HL-60/S4 (cell line): ENCODE measurements at regions not wholly inside any gene's neighbourhood (a gene's known extent, or its start where the extent isn't known, plus 50 kb on each side); places are given as distances from the start of the nearest gene placed in this dataset.

Experiments used
- in situ Hi-C: fragments of 300-500 bp; cut with MboI; formaldehyde crosslinking; loops from 2 replicates; pipeline ENCODE4 v1.14.3; 2022; ENCODE audit warnings: low sequenced_read_pairs

DNA sequence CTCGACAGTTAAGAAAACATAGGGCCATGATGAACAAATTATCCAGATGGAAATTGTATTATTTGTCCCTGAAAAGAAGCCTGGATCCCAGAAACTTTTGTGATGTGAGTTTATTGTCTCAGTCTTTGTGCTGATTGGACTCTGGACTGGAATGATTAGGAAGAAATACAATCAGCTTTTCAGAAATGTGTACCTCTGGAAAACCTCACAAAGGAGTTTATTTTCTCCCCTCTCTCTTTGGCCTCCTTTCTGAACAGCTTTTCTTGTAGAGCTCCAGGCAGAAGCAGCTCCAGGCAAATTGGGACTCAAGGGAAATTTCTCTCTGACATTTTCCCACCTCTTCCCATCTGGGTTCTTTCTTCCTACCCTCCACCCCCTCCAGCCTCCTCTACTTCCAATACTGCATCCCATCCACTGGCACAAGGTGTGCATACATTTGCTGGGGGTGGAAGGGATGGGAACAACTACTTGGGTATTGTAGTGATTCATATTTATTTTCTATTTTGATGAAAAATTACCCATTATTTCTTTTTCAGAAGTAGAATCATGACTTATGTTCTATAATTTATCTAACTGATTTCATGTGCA lies 119.7 kb downstream of the CD47 start:
- in situ Hi-C loops = no loop called here

GRCh38 chr3:107969994-107970819 lies 120.6 kb downstream of the CD47 start:
- in situ Hi-C loops = no loop called here

DNA sequence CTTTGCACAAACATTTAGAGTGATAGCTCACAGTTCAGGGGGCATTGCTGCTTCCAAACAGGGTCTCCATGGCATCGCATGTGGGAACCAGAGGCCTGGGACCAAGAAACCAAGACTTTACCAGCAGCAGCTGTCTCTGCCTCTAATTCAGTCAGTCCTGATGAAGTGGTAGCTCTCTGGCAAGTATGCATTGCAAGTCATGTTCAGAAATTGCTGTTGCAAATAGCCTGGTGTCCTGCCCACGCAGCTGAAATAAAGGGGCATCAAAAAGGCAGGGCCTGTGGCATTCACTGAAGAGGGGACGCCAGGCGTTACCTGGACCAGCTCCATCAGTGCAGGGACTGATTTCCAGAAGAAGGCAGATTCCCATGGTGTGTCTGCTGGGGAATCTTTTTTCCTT lies 121.3 kb downstream of the CD47 start:
- in situ Hi-C loops = no loop called here

- in situ Hi-C loops = no loop called here
Observed at GRCh38 chr3:107966276-107966675, 124.6 kb downstream of the CD47 start.

DNA sequence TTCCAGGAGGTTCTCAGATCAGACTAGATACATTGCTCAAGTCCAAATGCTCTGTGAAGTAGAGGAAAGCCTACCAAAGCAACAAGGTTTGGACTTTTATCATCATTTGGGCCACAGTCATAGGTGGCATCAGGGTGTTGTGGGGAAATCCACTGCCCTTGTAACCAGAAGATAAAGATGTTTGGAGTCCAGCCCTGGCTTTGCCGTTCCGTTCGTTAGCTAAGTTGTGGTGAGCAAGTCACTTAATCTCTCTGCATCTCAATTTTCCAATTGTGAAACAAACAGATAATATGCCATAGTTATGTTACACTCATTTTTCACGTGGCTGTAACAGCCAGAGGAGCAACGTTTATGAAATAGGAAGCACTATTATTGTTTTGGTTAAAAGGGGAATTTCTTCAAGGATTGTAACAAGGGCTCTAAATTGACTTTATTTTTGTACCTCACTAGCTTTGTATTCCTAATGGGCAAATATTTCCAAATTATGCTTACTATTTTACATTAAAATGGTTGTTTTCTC lies 125.6 kb downstream of the CD47 start:
- in situ Hi-C loops = no loop called here

DNA sequence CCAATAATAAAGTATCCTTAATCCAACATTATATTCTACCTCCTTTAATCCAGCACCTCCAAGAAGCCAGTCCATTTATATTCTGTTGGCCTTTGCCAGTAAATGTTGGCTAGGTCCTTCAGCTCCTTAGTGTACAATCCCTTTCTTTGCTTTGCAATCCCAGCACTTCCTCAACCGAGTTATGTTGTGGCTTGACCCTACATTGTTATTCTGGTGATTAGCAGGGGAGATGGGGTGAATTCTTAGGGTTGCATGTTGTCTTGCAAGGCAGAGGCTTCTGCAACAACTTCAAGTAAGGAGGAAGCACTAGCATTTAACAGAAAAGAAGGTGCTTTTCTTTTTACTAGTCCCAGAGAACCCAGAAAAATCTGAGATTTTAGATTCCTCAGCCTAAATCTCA lies 127.2 kb downstream of the CD47 start:
- in situ Hi-C loops = no loop called here

DNA sequence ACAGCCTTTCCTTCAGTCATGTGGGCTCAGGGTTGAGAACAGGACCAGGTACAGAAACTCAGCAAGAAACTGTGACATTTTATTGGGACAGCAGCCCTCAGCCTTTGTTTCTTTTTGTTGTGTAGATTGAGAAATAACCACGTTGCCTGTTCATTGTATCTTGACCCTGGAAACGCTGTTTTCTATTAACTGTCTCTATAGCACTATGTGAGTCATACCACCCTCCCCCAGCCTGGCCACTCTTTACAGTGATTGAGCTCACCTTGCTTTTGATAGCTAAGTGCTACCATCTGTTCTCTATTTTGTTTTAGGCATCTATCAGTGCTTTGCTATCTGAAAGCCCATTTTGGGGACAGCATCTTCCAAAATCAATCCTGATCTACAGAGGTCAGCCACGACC lies 127.9 kb downstream of the CD47 start:
- in situ Hi-C loops = no loop called here

DNA sequence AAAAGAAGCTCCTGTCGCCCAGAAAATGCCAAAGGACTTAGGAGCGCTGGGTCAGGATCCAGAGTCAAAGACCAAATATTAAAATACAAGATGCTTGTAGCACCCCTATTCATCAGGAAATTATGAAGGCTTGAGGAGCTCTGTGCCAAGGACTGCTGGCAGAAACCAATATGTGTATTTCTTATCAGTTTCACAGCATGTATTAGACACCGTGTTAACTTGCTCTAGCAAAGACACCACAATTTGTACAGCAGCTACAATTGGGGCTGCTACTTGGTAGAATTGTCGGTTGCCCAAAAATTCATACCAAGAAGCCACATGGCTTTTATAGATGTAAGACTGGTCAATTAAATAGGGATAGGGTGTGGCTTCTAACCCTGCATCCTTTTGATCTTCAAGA lies 128.8 kb downstream of the CD47 start:
- in situ Hi-C loops = no loop called here

DNA sequence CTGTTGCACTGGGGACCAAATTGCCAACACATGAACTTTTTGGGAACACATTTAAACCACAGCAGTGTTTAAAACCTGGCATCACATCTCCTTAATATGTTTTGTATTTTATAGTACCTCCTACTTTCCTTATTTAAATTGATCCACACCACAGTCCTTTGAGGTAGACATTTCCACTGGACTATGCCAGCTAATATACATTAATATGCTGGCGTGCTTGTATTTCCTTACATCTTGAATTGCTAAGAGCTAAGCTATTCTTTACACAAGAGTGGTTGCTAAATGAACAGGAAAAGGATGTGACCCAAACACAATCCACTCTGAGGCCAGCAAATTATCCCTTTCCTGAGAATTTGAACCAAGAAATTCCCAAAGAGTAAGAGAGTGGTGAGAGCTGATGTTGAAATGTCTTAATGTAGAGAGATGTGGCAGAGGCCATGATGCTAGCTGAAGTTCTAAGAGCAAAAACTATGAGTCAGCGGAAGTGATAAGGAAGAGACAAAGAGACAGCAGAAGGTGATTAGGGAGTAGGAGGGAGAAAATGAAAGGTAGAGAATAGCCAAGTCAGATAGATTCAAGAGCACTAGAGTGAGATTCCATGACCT lies 131.2 kb downstream of the CD47 start:
- in situ Hi-C loops = no loop called here

GRCh38 chr3:107958146-107958545 lies 132.7 kb downstream of the CD47 start:
- in situ Hi-C loops = no loop called here

- in situ Hi-C loops = no loop called here
Observed at GRCh38 chr3:107956991-107957900, 133.6 kb downstream of the CD47 start.

GRCh38 chr3:107954845-107955244 lies 136.0 kb downstream of the CD47 start:
- in situ Hi-C loops = no loop called here

- in situ Hi-C loops = no loop called here
Observed at GRCh38 chr3:107953722-107954121, 137.1 kb downstream of the CD47 start.

DNA sequence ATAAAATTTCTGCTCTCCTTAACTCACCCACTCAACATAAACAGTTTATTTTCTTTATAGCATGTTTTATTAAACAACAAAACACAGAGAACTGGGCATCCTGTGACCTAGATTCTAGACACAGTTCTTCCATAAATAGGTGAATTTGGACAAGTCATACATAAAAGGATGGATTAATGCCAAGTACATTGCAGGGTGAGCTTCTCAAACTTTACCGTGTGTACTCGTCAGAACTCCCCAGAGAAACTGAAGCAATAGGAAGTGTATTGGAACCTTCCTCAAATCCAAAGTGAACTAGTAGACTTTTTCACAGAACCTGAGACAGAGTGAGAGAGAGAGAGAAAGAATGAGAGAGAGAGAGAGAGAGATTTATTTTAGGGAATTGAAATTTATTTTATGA lies 139.7 kb downstream of the CD47 start:
- in situ Hi-C loops = no loop called here

- in situ Hi-C loops = no loop called here
Observed at GRCh38 chr3:107950417-107950816, 140.4 kb downstream of the CD47 start.

GRCh38 chr3:107949394-107949970 lies 141.3 kb downstream of the CD47 start:
- in situ Hi-C loops = loop anchor here (25.0 kb wide), 1 partner anchor 463 kb away; no protein-coding TSS in a partner anchor

DNA sequence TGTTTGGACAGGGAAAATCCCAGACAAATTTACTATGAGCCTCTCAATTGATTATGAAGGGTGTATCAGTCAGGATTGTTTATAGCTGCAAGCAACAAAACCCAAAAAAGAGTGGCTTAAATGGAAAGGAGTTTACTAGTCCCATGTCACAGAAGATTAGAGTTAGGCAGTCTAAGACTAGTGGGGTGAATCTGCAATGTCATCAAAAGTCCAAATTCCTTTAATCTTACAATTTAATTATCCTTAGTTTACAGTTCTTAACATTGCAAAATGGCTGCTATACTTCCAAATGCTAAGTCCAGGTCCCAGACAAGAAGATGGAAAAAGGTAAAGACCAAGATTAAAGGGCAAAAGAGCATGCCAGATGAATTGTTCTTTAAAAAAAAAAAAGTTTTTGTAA lies 143.6 kb downstream of the CD47 start:
- in situ Hi-C loops = loop anchor here (25.0 kb wide), 1 partner anchor 465 kb away; no protein-coding TSS in a partner anchor

DNA sequence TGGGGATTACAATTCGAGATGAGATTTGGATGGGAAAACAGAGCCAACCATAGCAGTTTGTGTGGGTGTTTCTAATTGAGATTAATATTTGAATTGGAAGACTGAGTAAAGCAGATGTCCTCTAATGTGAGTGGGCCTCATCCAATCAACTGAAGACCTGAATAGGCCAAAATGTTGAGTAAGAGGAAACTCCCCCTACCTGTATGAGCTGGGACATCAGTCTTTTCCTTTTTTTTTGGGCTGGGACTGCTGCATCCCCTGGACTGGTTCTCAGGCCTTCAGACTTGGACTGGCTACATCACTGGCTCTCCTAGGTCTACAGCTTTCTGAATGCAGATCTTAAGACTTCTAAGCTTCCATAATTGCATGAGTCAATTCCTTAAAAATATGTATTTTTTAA lies 144.1 kb downstream of the CD47 start:
- in situ Hi-C loops = loop anchor here (25.0 kb wide), 1 partner anchor 466 kb away; no protein-coding TSS in a partner anchor

DNA sequence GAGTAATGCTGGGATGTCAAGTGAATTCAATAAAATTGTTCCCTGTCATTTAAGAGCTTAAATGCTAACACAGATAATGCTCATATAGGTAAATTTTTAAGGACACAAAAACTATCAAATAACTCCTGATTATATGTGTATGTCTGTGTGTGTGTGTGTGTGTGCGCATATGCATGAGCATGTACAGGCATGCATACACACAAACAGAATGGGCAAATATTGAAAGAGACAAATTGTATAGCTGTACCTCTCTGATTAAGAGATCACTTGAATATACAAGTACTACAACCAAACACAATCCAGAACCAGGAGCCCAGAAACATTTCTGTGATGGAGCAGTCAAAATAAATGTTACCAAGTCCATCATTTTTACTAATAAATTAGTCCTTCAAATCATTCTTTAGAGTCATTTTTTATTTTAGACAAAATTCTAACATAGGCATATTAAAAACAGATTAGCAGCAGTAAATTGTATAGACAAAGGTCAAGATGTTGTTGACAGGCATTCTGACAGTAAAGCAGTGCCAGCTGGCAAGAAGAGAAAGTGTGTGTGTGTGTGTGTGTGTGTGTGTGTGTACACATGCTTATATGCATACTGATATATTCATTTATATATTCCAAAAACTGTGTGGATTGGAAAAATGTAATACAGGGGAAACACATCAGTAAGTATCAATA lies 145.3 kb downstream of the CD47 start:
- in situ Hi-C loops = loop anchor here (25.0 kb wide), 1 partner anchor 467 kb away; no protein-coding TSS in a partner anchor
